ENCODE measurements at regions not wholly inside any gene's neighbourhood (a gene's known extent, or its start where the extent isn't known, plus 50 kb on each side); places are given as distances from the start of the nearest gene placed in this dataset.
A peak's percentile ranks its signal among the peaks of the same experiment; 100 is the strongest.

DNA sequence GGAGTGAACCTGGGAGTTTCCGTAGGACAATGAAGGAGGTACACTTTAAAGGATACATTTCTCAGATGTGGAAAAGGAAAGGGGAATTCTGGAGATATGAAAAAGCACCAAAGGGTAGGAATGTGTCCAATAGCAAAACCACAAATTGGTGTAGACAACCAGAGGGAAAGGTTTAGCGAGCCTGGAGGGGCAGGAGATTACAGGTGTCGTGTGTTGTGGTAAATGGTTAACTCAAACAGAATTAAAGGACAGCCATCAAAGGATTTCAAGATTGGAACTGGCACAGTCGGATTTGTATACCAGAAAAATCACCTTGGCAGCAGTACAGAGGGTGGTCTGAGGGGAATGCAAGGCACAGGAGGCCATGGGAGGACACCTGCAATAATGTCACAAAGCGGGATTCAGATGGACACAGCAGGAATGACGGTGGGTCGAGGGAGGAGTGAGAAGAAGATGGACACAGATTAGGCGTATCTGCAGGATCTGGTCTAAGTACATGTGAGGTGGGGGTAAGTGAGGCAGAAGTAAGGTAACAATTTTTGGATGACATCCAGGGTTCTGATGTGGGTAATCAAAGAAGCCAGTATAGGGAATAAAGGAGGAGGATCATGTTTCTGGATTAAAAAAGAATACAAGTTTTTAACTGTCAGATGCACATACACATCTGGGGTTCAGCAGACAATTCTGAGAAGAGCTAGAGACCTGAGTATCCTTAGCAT is 361.6 kb downstream of the KLF12 start:
- no peak overlapping the region for H3K27ac ChIP-seq (ENCODE audit: low read length)
- no peak overlapping the region for H3K4me2 ChIP-seq (ENCODE audit: low read length)
- H3K27me3 ChIP-seq (ENCODE audit: insufficient read depth, low read depth, low read length), result no peaks in the 10 kb centered on the region
- no peaks in the 10 kb centered on the region for H3K9me2 ChIP-seq (ENCODE audit: insufficient read depth, low read length)
- H3K36me3 ChIP-seq (ENCODE audit: insufficient read depth, low read length), result no peaks in the 10 kb centered on the region
- no peaks in the 10 kb centered on the region for H3K79me2 ChIP-seq (replicated peaks; ENCODE audit: insufficient read depth, low read length)
- TF ChIP-seq EZH2 (IDR thresholded peaks at IDR 0.05; ENCODE audit: borderline replicate concordance, insufficient read depth, low read length, poor library complexity, severe bottlenecking), result no peak
- TF ChIP-seq, protein P1, sequence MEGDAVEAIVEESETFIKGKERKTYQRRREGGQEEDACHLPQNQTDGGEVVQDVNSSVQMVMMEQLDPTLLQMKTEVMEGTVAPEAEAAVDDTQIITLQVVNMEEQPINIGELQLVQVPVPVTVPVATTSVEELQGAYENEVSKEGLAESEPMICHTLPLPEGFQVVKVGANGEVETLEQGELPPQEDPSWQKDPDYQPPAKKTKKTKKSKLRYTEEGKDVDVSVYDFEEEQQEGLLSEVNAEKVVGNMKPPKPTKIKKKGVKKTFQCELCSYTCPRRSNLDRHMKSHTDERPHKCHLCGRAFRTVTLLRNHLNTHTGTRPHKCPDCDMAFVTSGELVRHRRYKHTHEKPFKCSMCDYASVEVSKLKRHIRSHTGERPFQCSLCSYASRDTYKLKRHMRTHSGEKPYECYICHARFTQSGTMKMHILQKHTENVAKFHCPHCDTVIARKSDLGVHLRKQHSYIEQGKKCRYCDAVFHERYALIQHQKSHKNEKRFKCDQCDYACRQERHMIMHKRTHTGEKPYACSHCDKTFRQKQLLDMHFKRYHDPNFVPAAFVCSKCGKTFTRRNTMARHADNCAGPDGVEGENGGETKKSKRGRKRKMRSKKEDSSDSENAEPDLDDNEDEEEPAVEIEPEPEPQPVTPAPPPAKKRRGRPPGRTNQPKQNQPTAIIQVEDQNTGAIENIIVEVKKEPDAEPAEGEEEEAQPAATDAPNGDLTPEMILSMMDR (IDR thresholded peaks at IDR 0.05; ENCODE audit: poor library complexity, severe bottlenecking), result no peak
- no peak for TF ChIP-seq TAF1 (IDR thresholded peaks at IDR 0.05; ENCODE audit: low read depth)
- TF ChIP-seq RAD21 (conservative IDR thresholded peaks at IDR 0.05), result no peak
- no peak for TF ChIP-seq SMC3 (conservative IDR thresholded peaks at IDR 0.05; ENCODE audit: poor library complexity)
- TF ChIP-seq MXI1 (conservative IDR thresholded peaks at IDR 0.05; ENCODE audit: poor library complexity, severe bottlenecking), result no peak
- no peak for TF ChIP-seq EP300 (conservative IDR thresholded peaks at IDR 0.05; ENCODE audit: poor library complexity, severe bottlenecking)
- TF ChIP-seq, protein P2, sequence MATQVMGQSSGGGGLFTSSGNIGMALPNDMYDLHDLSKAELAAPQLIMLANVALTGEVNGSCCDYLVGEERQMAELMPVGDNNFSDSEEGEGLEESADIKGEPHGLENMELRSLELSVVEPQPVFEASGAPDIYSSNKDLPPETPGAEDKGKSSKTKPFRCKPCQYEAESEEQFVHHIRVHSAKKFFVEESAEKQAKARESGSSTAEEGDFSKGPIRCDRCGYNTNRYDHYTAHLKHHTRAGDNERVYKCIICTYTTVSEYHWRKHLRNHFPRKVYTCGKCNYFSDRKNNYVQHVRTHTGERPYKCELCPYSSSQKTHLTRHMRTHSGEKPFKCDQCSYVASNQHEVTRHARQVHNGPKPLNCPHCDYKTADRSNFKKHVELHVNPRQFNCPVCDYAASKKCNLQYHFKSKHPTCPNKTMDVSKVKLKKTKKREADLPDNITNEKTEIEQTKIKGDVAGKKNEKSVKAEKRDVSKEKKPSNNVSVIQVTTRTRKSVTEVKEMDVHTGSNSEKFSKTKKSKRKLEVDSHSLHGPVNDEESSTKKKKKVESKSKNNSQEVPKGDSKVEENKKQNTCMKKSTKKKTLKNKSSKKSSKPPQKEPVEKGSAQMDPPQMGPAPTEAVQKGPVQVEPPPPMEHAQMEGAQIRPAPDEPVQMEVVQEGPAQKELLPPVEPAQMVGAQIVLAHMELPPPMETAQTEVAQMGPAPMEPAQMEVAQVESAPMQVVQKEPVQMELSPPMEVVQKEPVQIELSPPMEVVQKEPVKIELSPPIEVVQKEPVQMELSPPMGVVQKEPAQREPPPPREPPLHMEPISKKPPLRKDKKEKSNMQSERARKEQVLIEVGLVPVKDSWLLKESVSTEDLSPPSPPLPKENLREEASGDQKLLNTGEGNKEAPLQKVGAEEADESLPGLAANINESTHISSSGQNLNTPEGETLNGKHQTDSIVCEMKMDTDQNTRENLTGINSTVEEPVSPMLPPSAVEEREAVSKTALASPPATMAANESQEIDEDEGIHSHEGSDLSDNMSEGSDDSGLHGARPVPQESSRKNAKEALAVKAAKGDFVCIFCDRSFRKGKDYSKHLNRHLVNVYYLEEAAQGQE (IDR thresholded peaks at IDR 0.05; ENCODE audit: borderline replicate concordance), result no peak
- no peak for TF ChIP-seq POLR2AphosphoS5 (IDR thresholded peaks at IDR 0.05)
- H2AFZ ChIP-seq (ENCODE audit: low read depth, low read length), result no peak overlapping the region
- H3K4me3 ChIP-seq (ENCODE audit: low read length), result no peak overlapping the region
- H4K20me1 ChIP-seq (ENCODE audit: insufficient read depth), result no peaks in the 10 kb centered on the region
- H3K9ac ChIP-seq (ENCODE audit: low read length), result no peak overlapping the region
- H3F3A ChIP-seq (ENCODE audit: insufficient read depth, low read length, poor library complexity, severe bottlenecking), result no peaks in the 10 kb centered on the region
- no peaks in the 10 kb centered on the region for H3K9me3 ChIP-seq (ENCODE audit: low read length)

DNA sequence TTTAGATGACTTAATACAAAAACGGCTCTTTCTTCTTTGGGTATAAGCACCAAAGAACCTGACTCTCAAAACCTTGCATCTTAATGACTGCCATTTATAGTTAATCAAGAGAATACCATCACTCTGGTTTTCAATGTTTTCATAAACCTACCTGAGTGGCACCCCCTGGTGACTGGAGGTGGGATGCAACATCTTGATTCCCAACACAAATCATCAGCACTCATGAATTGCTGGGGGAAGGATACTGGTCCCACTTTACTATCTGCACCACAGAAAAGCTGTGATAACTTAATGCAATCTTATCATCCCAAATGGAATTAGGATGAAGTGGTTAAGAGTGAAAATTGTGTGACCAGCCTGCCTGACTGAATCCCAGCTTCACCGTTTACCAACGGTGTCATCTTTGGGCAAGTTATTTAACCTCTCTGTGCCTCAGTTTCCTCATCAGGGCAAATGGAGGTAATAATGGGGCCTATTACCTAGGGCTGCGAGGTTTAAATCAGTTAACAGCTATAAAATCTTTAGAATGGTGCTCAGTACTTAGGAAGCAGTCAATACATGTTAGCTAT is 366.4 kb downstream of the KLF12 start:
- TF ChIP-seq EZH2 (IDR thresholded peaks at IDR 0.05; ENCODE audit: borderline replicate concordance, insufficient read depth, low read length, poor library complexity, severe bottlenecking) (no peak), EP300 (conservative IDR thresholded peaks at IDR 0.05; ENCODE audit: poor library complexity, severe bottlenecking) (no peak), RAD21 (conservative IDR thresholded peaks at IDR 0.05) (no peak), MXI1 (conservative IDR thresholded peaks at IDR 0.05; ENCODE audit: poor library complexity, severe bottlenecking) (peak; percentile 49), POLR2AphosphoS5 (IDR thresholded peaks at IDR 0.05) (no peak)
- TF ChIP-seq, protein P2 (IDR thresholded peaks at IDR 0.05; ENCODE audit: borderline replicate concordance), result no peak
- TF ChIP-seq, protein P1 (IDR thresholded peaks at IDR 0.05; ENCODE audit: poor library complexity, severe bottlenecking), result peak; percentile 64
- no peaks in the 10 kb centered on the region for H3K27me3 ChIP-seq (ENCODE audit: insufficient read depth, low read depth, low read length)
- peaks cover 5% of the 10 kb centered on the region for H3F3A ChIP-seq (ENCODE audit: insufficient read depth, low read length, poor library complexity, severe bottlenecking)
- peak overlapping the region; percentile 48 for H3K9ac ChIP-seq (ENCODE audit: low read length)
- H3K4me3 ChIP-seq (ENCODE audit: low read length), result peak overlapping the region; percentile 52
- no peaks in the 10 kb centered on the region for H3K79me2 ChIP-seq (replicated peaks; ENCODE audit: insufficient read depth, low read length)
- H3K4me2 ChIP-seq (ENCODE audit: low read length), result peak overlapping the region; percentile 37
- no peaks in the 10 kb centered on the region for H3K9me3 ChIP-seq (ENCODE audit: low read length)
- H3K27ac ChIP-seq (ENCODE audit: low read length), result peak overlapping the region; percentile 85
- H4K20me1 ChIP-seq (ENCODE audit: insufficient read depth), result no peaks in the 10 kb centered on the region
- no peak overlapping the region for H2AFZ ChIP-seq (ENCODE audit: low read depth, low read length)
- peaks cover 6% of the 10 kb centered on the region for H3K36me3 ChIP-seq (ENCODE audit: insufficient read depth, low read length)
- no peaks in the 10 kb centered on the region for H3K9me2 ChIP-seq (ENCODE audit: insufficient read depth, low read length)

All from neural cell (in vitro differentiated cells).